Lower leg skin (tissue), 3 donors: ENCODE measurements at regions not wholly inside any gene's neighbourhood (a gene's known extent, or its start where the extent isn't known, plus 50 kb on each side); places are given as distances from the start of the nearest gene placed in this dataset.

Experiments
- POLR2A ChIP-seq, 2 donors: fragments of 450-650 bp; IDR thresholded peaks; one replicate each; pipeline ENCODE4 v1.6.1; 2016 to 2017; ENCODE audit warnings: antibody characterized with exemption in 2 of 2, mild to moderate bottlenecking in 1 of 2, moderate library complexity in 1 of 2
- TF ChIP-seq, protein P1 (sequence below), 3 donors: fragments of 450-650 bp; IDR thresholded peaks; one replicate each; pipeline ENCODE4 v1.5.1; 2016; ENCODE audit warnings: antibody characterized with exemption in 3 of 3, mild to moderate bottlenecking in 3 of 3, moderate library complexity in 2 of 3

DNA sequence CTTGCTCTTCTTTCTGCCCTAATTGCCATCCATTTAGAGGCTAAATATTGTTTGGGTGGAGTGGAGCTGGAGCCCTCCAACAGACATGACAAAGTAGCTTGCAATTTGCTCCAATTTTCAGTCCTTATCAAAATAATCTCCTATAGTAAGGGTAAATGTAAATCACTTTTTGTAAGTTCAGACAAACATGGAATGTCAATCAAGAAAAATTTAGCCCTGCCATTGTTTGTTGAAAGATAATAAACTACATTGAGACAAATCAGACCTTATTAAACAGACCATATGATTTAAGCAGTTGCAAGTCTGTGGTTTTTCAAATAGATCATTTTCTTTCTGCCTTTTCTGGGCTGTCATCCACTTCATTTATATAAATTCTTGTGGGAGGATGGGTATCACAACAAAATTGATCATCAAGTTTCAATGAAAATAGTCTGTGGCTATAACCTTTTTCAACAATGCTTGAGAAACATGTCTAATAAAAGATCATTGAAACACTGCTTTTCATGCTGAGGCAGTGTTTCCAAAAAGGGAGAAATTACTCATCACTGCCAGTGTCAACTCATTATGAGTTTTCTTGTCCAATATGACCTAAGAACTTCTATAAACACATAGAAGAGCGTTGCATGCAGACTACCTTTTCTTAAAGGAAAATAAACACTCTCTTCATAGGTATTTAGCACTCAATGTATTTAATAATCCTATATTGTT, 1152.0 kb upstream of the B3GALT2 start:
- TF ChIP-seq POLR2A (IDR thresholded peaks at IDR 0.05): no peak
- TF ChIP-seq, protein P1, sequence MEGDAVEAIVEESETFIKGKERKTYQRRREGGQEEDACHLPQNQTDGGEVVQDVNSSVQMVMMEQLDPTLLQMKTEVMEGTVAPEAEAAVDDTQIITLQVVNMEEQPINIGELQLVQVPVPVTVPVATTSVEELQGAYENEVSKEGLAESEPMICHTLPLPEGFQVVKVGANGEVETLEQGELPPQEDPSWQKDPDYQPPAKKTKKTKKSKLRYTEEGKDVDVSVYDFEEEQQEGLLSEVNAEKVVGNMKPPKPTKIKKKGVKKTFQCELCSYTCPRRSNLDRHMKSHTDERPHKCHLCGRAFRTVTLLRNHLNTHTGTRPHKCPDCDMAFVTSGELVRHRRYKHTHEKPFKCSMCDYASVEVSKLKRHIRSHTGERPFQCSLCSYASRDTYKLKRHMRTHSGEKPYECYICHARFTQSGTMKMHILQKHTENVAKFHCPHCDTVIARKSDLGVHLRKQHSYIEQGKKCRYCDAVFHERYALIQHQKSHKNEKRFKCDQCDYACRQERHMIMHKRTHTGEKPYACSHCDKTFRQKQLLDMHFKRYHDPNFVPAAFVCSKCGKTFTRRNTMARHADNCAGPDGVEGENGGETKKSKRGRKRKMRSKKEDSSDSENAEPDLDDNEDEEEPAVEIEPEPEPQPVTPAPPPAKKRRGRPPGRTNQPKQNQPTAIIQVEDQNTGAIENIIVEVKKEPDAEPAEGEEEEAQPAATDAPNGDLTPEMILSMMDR (IDR thresholded peaks at IDR 0.05): no peak
